Gastroesophageal sphincter (tissue), 4 donors: ENCODE measurements at regions not wholly inside any gene's neighbourhood (a gene's known extent, or its start where the extent isn't known, plus 50 kb on each side); places are given as distances from the start of the nearest gene placed in this dataset.

Source experiments
- ATAC-seq: fragments of 150-250 bp; one replicate; pipeline ENCODE4 v1.9.1; 2016; ENCODE audit warnings: mild to moderate bottlenecking, moderate library complexity
- H3K27ac ChIP-seq, 4 donors: fragments of 200-600 bp; sonication (generic) in 3 of 4; 1 replicate in 3 of 4; 2 replicates in 1 of 4; pipeline ENCODE4 v1.5.1; 2016 to 2019
- H3K27me3 ChIP-seq: fragments of 200-600 bp; sonication (generic); one replicate; pipeline ENCODE4 v1.5.1; 2019
- H3K36me3 ChIP-seq, 2 donors: fragments of 200-600 bp; sonication (generic); one replicate each; pipeline ENCODE4 v1.5.1; 2019; ENCODE audit warnings: control low read depth in 1 of 2
- H3K4me1 ChIP-seq, 3 donors: fragments of 200-600 bp; sonication (generic); 1 replicate in 2 of 3; 2 replicates in 1 of 3; pipeline ENCODE4 v1.5.1; 2016 to 2019; ENCODE audit warnings: control low read depth in 2 of 3
- H3K4me3 ChIP-seq, 2 donors: fragments of 200-600 bp; sonication (generic); one replicate each; pipeline ENCODE4 v1.5.1; 2019; ENCODE audit warnings: mild to moderate bottlenecking in 1 of 2, moderate library complexity in 1 of 2
- H3K9me3 ChIP-seq, 3 donors: fragments of 200-600 bp; sonication (generic); one replicate each; pipeline ENCODE4 v1.5.1; 2017 to 2019; ENCODE audit warnings: control low read depth in 2 of 3
- CTCF ChIP-seq, 4 experiments: fragments of 200-600 bp in 2 of 4; fragments of 450-650 bp in 2 of 4; sonication (generic) in 1 of 4; IDR thresholded peaks; one replicate each; pipeline ENCODE4 v1.5.1; 2017 to 2019; ENCODE audit warnings: antibody characterized with exemption in 4 of 4, mild to moderate bottlenecking in 2 of 4, moderate library complexity in 2 of 4
- EP300 ChIP-seq: sonication (generic); formaldehyde crosslinking; IDR thresholded peaks from one replicate; pipeline ENCODE4 v1.6.1; 2017; ENCODE audit warnings: antibody characterized with exemption, mild to moderate bottlenecking
- POLR2A ChIP-seq, 2 donors: fragments of 450-650 bp; IDR thresholded peaks; one replicate each; pipeline ENCODE4 v1.6.1; 2017; ENCODE audit warnings: antibody characterized with exemption in 2 of 2, mild to moderate bottlenecking in 2 of 2, moderate library complexity in 1 of 2
- POLR2AphosphoS5 ChIP-seq: sonication (generic); formaldehyde crosslinking; IDR thresholded peaks from one replicate; pipeline ENCODE4 v1.6.1; 2017; ENCODE audit warnings: antibody characterized with exemption
- WGBS, 2 donors: methylation state at CpG; one replicate each; pipeline ENCODE4 v1.1.5; 2018; ENCODE audit warnings: low coverage in 1 of 2; 5-methylcytosine and 5-hydroxymethylcytosine counted together

- H3K9me3 ChIP-seq = peaks cover 0 to 9% (median 0%) of the 10 kb centered on the region in 3 donors
- no peaks in the 10 kb centered on the region for H3K36me3 ChIP-seq
- ATAC-seq = no peak
- H3K27ac ChIP-seq = no peak overlapping the region
- H3K4me3 ChIP-seq = no peak overlapping the region
- TF ChIP-seq EP300 = no peak
- no peak for TF ChIP-seq POLR2A (IDR thresholded peaks at IDR 0.05)
- TF ChIP-seq POLR2AphosphoS5 = no peak
- TF ChIP-seq CTCF (IDR thresholded peaks at IDR 0.05) = no peak
- no peaks in the 10 kb centered on the region for H3K27me3 ChIP-seq
- H3K4me1 ChIP-seq = no peaks in the 10 kb centered on the region
Observed at GRCh38 chr9:103537426-103537825, 542.3 kb downstream of the CYLC2 start.

DNA sequence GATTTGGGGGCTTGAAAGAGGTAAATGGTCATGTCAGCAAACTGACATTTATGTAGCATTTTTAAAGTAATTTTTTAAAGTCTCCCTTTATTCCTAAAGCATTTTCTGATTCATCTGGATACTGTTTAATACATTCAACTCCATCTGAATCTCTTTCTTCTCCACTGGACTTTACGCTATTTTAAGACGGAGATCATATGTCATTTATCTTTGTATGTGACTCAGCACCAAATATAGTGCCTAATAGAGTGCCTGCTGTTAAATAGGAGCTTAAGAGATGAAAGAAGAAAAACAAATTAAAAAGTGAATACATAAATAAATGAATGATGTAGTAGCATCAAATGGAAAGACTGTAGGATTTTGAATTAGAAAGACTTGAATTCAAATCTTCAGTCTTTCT is 548.8 kb upstream of the SMC2 start:
- 37% methylated on average over 2 of the region's 2 CpGs; no CpG with 5 or more reads in 1 of the 2 donors for WGBS, 2 donors

DNA sequence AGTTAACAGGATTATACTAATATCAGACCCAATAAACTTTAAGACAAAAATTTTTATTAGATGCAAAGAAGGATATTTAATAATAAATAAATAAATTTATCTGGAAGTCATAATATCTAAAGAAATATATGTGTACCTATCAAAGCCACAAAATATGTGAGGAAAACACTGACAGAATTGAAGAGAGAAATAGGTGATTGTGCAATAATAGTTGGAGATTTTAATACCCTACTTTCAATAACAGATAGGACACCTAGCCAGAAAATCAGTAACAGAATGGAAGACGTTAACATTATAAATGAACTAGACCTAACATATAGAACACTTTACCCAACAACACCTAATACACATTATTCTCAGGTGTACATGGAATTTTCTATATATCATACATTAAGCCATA is 541.4 kb upstream of the SMC2 start:
- H3K27ac ChIP-seq = no peak overlapping the region
- 71 to 75% methylated on average over 1 of the region's 1 CpG for WGBS, 2 donors
- no peaks in the 10 kb centered on the region for H3K36me3 ChIP-seq
- H3K4me3 ChIP-seq = no peak overlapping the region
- TF ChIP-seq EP300 = no peak
- TF ChIP-seq POLR2AphosphoS5 = no peak
- TF ChIP-seq POLR2A (IDR thresholded peaks at IDR 0.05) = no peak
- no peak for TF ChIP-seq CTCF (IDR thresholded peaks at IDR 0.05)
- H3K4me1 ChIP-seq = no peaks in the 10 kb centered on the region
- ATAC-seq = no peak
- H3K27me3 ChIP-seq = no peaks in the 10 kb centered on the region
- no peaks in the 10 kb centered on the region for H3K9me3 ChIP-seq

More for the DNA sequence above, 548.8 kb upstream of the SMC2 start:
- TF ChIP-seq EP300 (no peak), POLR2A (IDR thresholded peaks at IDR 0.05) (no peak), CTCF (IDR thresholded peaks at IDR 0.05) (no peak), POLR2AphosphoS5 (no peak)
- ATAC-seq = no peak
- H3K27ac ChIP-seq = no peak overlapping the region
- H3K27me3 ChIP-seq = no peaks in the 10 kb centered on the region
- no peaks in the 10 kb centered on the region for H3K9me3 ChIP-seq
- no peaks in the 10 kb centered on the region for H3K36me3 ChIP-seq
- no peaks in the 10 kb centered on the region for H3K4me1 ChIP-seq
- H3K4me3 ChIP-seq = no peak overlapping the region

DNA sequence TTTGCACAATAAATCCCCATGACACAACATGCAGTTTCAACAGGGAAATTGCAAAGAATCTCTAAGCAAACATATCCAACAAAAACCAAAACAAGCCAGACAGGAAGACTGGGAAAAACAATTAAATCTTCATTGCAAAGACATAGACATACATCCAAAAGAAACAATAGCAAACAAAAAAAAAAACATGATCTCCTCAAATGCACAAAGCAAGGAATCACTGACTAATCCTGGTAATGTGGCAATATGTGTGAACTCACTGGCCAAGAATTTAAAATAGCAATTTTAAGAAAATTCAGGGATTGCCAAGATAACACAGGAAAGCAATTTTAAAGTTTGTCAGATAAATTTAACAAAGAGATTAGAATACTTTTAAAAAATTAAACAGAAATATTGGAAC is 520.1 kb upstream of the SMC2 start:
- no peak for TF ChIP-seq CTCF (IDR thresholded peaks at IDR 0.05)
- TF ChIP-seq POLR2AphosphoS5 = no peak
- TF ChIP-seq POLR2A (IDR thresholded peaks at IDR 0.05) = no peak
- no peak for TF ChIP-seq EP300
- ATAC-seq = no peak

DNA sequence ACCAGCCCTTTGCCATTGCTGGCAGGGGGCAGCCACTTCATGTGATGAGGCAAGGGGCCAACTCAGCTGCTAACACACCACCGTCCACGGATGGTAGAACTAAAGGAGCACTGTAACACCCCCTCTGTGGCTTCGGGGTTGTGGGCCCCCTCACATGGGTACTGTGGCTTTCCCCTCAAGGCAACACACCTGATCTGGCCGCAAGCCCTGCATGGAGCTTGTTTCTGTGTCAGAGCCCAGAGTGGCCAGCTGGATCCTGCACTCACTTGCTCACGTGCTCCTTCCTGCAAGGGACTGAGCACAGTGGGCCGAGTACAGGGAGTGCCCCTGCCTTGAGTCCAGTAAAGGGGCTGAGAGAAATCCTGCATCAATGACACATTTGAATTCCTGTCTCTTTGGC is 507.4 kb upstream of the SMC2 start:
- H3K4me1 ChIP-seq = no peaks in the 10 kb centered on the region
- H3K36me3 ChIP-seq = no peaks in the 10 kb centered on the region
- H3K4me3 ChIP-seq = no peak overlapping the region
- H3K9me3 ChIP-seq = peaks cover 0 to 6% (median 0%) of the 10 kb centered on the region in 3 donors
- ATAC-seq = no peak
- WGBS, 2 donors = 77% methylated on average over 4 of the region's 6 CpGs; no CpG with 5 or more reads in 1 of the 2 donors
- no peaks in the 10 kb centered on the region for H3K27me3 ChIP-seq
- H3K27ac ChIP-seq = no peak overlapping the region
- TF ChIP-seq POLR2AphosphoS5 (no peak), EP300 (no peak), POLR2A (IDR thresholded peaks at IDR 0.05) (no peak), CTCF (IDR thresholded peaks at IDR 0.05) (no peak)

More for the DNA sequence above, 520.1 kb upstream of the SMC2 start:
- H3K27ac ChIP-seq = no peak overlapping the region
- no peak overlapping the region for H3K4me3 ChIP-seq
- no peaks in the 10 kb centered on the region for H3K27me3 ChIP-seq
- no peaks in the 10 kb centered on the region for H3K4me1 ChIP-seq
- H3K36me3 ChIP-seq = no peaks in the 10 kb centered on the region
- peaks cover 0 to 18% (median 0%) of the 10 kb centered on the region in 3 donors for H3K9me3 ChIP-seq
